ENCODE measurements at regions not wholly inside any gene's neighbourhood (a gene's known extent, or its start where the extent isn't known, plus 50 kb on each side); places are given as distances from the start of the nearest gene placed in this dataset.

DNA sequence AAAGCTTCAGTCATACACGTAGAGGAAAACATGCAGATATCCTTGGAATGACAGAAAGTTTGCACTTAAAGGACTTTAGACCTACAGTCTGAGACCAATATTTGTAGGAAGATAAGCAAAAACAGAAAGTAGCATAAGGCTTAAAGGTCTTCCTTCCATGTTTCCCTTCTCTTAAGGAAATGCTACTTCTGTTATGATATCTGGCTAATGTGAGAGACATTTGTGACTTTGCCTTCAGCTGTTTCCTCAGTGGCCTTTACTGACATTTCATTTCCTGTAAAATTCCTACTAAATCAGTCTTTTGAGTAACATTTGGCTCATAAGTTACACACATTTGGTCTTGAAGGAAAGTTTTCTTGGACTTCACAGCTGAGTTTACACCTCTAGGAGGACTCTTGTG is 713.4 kb downstream of the TBC1D32 start:
- TF ChIP-seq, protein P1, sequence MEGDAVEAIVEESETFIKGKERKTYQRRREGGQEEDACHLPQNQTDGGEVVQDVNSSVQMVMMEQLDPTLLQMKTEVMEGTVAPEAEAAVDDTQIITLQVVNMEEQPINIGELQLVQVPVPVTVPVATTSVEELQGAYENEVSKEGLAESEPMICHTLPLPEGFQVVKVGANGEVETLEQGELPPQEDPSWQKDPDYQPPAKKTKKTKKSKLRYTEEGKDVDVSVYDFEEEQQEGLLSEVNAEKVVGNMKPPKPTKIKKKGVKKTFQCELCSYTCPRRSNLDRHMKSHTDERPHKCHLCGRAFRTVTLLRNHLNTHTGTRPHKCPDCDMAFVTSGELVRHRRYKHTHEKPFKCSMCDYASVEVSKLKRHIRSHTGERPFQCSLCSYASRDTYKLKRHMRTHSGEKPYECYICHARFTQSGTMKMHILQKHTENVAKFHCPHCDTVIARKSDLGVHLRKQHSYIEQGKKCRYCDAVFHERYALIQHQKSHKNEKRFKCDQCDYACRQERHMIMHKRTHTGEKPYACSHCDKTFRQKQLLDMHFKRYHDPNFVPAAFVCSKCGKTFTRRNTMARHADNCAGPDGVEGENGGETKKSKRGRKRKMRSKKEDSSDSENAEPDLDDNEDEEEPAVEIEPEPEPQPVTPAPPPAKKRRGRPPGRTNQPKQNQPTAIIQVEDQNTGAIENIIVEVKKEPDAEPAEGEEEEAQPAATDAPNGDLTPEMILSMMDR (IDR thresholded peaks at IDR 0.05; ENCODE audit: low read depth, low read length): no peak
- TF ChIP-seq EZH2phosphoT487 (IDR thresholded peaks at IDR 0.05; ENCODE audit: low read depth): no peak
